ENCODE measurements at regions not wholly inside any gene's neighbourhood (a gene's known extent, or its start where the extent isn't known, plus 50 kb on each side); places are given as distances from the start of the nearest gene placed in this dataset.
"Not testable (repeated sequence)": the region's sequence is repeated elsewhere in the genome, so short reads cannot be mapped to it uniquely, and the experiment has no call there.

DNA sequence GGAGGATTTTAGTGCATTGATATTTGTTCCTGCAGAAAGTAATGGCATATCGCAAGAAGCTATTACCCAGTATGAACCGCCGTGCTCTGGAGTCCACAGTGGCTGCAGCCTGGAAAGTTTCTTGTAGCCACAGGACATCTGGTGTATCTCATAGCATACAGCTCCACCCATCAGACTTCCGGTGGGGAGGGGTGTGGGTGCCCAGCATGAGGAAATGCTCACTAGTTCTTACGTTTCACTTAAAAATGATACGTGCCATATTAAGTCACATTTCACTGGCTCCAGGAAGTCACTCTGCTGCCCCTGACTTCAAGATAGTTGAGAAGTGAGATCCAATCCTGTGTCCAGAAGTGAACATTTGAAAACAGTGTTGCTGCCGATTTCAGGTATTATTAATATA is 990.4 kb downstream of the GBE1 start:
- POLR2A ChIA-PET, result no interaction called here

GRCh38 chr3:80770106-80771074 is 991.1 kb downstream of the GBE1 start:
- CTCF ChIA-PET, result no interaction called here
- POLR2A ChIA-PET, result no interaction called here

More for the DNA sequence above, 990.4 kb downstream of the GBE1 start:
- CTCF ChIA-PET, result no interaction called here

GRCh38 chr3:80769683-80770082 is 991.8 kb downstream of the GBE1 start:
- POLR2A ChIA-PET, result no interaction called here
- CTCF ChIA-PET, result no interaction called here

DNA sequence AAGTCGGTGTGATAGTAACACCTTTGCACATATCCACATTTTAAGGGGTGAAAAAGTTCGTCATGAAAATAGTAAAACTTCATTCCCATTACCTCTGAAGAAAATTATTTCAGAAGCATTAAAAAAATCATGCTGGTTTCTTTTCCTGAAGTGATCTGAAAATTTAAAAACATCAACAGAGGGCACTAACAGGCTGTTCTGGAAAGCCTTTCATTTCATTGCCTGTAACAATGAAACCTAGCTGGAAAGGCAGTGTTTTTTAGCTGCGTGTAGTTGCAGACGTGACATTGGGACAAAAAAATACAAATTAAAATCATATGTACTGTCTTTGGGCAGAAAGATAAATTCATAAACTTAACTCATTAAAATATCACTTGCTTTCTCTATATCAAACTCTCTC is 993.8 kb downstream of the GBE1 start:
- POLR2A ChIA-PET, result no interaction called here
- CTCF ChIA-PET, result no interaction called here

DNA sequence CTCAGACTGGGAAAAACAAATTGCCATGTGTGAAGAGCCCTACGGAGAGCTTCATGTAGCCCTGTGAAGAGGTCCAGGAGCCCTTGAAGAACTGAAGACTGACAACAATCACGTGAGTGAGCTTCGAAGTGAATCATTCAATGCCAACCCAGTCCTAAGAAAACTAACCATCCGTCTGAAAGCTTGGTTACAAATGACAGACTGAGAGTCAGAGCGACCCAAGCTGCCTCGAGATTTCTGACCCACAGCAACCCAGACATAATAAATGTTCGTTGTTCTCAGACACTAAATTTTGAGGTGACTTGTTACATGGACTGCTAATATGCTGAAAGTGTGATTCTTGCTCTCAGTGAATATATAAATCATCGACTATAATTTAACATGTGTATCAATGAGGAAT is 987.2 kb upstream of the ROBO1 start:
- CTCF ChIA-PET, result no interaction called here
- POLR2A ChIA-PET, result no interaction called here

GRCh38 chr3:80753021-80753420 is 985.2 kb upstream of the ROBO1 start:
- ChIA-PET CTCF (no interaction called here), POLR2A (no interaction called here)

DNA sequence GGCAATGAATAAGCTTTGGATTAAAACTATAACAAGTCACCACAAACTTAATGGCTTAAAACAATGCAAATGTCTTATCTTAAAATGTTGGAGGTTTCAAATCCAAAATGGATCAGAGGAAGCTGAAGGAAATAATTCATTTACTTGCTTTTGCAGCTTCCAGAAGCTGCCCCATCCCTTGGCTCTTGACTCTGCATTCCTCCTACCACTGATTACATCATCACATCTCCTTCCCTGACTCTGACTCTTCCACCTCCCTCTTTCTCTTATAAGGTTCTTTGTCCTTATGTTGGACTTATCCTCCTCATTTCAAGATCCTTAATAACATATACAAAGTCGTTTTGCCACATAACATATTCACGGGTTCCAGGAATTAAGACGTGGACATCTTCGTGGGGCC is 982.8 kb upstream of the ROBO1 start:
- ChIA-PET CTCF (no interaction called here), POLR2A (no interaction called here)

GRCh38 chr3:80734920-80735319 is 967.1 kb upstream of the ROBO1 start:
- ChIA-PET POLR2A (no interaction called here), CTCF (no interaction called here)

DNA sequence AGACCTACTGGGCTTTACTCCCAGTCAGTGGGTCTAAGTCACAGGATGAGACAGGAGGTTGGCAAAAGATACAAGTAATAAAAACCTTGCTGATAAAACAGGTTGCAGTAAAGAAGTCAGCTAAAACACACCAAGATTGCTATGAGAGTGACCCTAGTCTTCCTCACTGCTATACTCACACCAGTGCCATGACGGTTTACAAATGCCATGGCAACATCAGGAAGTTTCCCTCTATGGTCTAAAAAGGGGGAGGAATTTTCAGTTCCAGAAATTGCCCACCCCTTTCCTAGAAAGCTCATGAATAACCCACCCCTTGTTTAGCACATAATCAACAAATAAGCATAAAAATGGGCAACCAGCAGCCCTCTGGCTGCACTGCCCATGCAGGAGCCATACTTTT is 966.7 kb upstream of the ROBO1 start:
- ChIA-PET POLR2A (no interaction called here), CTCF (no interaction called here)

GRCh38 chr3:80733522-80734176 is 965.9 kb upstream of the ROBO1 start:
- CTCF ChIA-PET, result no interaction called here
- POLR2A ChIA-PET, result no interaction called here

- POLR2A ChIA-PET, CTCF ChIA-PET: not testable (repeated sequence)
Measured at GRCh38 chr3:80727561-80727960, 959.8 kb upstream of the ROBO1 start.

GRCh38 chr3:80709597-80710322 is 942.0 kb upstream of the ROBO1 start:
- POLR2A ChIA-PET, CTCF ChIA-PET: not testable (repeated sequence)

DNA sequence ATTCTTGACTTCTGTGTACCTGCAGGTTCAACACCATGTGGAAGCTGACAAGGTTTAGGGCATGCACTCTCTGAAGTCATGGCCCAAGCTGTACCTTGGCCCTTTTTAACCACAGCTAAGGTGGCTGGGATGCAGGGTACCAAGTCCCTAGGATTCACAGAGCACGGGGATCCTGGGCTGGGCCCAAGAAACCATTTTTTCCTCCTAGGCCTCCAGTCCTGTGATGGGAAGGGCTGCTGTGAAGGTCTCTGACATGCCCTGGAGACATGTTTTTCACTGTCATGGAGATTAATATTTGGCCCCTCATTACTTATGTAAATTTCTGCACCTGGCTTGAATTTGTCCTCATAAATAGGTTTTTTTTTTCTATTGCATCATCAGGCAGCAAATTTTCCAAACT is 937.5 kb upstream of the ROBO1 start:
- POLR2A ChIA-PET, result no interaction called here
- CTCF ChIA-PET, result no interaction called here

DNA sequence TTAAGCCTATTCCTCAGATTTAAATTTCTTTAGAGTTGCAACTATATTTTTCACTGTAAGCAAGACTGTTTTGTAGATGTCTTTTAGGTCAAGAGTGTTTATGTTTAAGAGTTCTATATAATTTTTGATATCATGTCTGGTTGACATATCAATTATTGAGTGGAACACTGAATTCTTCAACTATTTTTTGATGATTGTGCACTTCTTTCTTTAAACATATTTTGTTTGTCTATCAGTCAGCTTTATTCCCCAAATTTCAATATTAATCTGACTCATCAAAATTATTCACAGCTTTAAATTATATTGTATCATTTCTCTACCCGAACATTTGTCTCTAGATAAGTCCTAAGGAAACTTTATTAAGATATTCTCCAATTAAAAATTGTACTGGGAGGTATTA is 933.6 kb upstream of the ROBO1 start:
- ChIA-PET CTCF (no interaction called here), POLR2A (no interaction called here)

DNA sequence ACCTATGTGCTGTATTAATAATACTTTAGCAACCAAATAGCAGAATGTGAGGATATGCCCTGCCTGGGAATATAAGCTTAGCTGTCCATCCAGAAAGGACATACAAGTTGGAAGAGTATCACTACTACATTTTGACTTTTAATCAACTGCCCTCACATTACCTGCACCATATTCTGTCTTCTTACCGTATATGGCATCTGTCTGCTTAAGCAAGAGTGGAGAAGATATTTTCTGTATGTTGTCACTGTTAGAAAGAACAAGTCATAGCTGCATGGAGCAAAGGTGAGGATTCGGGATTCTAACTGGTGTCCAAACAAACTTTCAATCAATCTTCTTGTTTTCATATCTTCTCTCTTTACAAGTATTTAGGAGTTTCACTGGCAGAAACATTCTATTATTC is 929.5 kb upstream of the ROBO1 start:
- ChIA-PET CTCF (no interaction called here), POLR2A (no interaction called here)

GRCh38 chr3:80696280-80696679 is 928.5 kb upstream of the ROBO1 start:
- ChIA-PET POLR2A (no interaction called here), CTCF (no interaction called here)

DNA sequence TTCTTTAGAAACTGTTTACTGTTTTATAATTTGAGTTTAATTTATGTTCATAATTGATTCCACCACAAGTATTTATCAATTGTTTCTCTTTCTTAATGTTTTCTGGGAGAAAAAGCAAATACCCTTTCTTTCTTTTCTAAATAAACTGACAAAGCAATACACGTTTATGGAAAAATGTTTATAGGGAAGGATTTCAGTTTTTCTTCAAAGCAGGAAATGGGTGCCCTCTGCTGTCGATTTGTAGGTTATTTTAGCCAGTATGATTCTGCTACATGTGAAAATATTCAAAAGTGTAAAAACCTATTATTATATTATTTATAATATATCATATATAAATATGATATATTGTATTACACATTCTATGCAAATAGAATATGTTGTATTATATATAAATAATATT is 921.0 kb upstream of the ROBO1 start:
- POLR2A ChIA-PET, result no interaction called here
- CTCF ChIA-PET, result no interaction called here

DNA sequence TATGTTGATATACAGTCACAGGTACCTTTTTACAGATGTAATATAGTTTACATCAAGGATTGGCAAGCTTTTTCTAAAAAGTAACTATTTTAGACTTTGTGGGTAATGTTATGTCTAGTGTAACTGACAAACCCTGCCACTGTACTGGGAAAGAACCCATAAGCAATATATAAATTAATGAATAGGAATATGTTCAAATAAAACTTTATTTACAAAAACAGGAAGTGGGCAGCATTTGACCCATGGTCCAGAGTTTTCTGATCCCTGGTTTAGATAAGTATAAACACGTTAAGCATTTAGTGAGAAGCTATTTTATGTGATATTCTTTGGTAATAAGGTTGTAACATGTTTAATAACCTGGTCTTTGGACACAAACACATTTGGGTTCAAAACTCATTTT is 915.2 kb upstream of the ROBO1 start:
- POLR2A ChIA-PET, result no interaction called here
- CTCF ChIA-PET, result no interaction called here

GRCh38 chr3:80682235-80682634 is 914.4 kb upstream of the ROBO1 start:
- POLR2A ChIA-PET, result no interaction called here
- CTCF ChIA-PET, result no interaction called here

DNA sequence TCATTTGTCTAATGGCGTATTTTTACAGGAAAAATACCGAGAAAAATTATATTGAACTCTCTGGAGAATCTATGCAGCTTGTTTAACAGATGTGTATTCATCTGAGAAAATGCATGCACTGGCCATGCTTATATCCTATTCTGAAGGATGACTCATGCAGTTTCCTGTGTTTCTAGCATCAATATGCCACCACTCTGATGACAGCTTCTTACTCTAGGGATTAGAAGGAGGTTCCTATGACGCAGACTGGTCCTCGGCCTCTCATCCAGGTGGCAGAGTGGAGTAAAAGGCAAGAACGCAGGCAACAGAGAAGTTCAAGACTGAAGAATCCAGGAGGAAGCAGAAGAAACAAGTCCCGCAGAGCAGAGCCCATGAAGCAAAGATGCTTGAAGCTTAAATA is 910.0 kb upstream of the ROBO1 start:
- ChIA-PET POLR2A (no interaction called here), CTCF (no interaction called here)

DNA sequence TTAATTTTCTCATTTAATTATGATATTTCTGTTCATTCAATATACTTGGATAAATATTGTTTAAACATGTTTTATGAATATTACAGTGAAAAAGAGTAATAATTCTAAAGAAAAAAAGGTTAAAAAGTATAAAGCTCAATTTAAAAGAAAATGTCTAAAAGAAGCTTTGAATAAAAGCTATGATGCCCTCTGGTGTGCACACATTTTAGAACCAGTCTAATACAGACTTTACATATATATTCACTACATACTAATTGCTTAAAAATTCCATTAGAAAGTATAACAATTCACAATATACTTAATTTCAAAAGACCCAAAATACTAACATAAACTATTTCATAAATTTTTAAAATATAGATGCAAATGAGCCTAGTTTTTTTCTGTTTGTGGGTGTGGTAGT is 909.1 kb upstream of the ROBO1 start:
- ChIA-PET POLR2A (no interaction called here), CTCF (no interaction called here)

All from activated CD8-positive, alpha-beta memory T cell treated with anti-CD3 and anti-CD28 coated beads for 36 hours (primary cell).